HUES6 (cell line): ENCODE measurements at regions not wholly inside any gene's neighbourhood (a gene's known extent, or its start where the extent isn't known, plus 50 kb on each side); places are given as distances from the start of the nearest gene placed in this dataset.

ENCODE experiments used
- H3K27ac ChIP-seq: 2 replicates; pipeline ENCODE4 v1.7.0; 2013; ENCODE audit warnings: low read depth, mild to moderate bottlenecking, low read length, inconsistent platforms
- H3K27me3 ChIP-seq: 2 replicates; pipeline ENCODE4 v1.6.1; 2013; ENCODE audit warnings: low read length; ENCODE audit not compliant: control insufficient read depth, insufficient read depth
- H3K36me3 ChIP-seq: 2 replicates; pipeline ENCODE4 v1.6.1; 2013; ENCODE audit warnings: low read length; ENCODE audit not compliant: control insufficient read depth, insufficient read depth
- H3K4me1 ChIP-seq: 2 replicates; pipeline ENCODE4 v1.6.1; 2013; ENCODE audit warnings: low read length; ENCODE audit not compliant: control insufficient read depth, insufficient read depth
- H3K4me3 ChIP-seq: 2 replicates; pipeline ENCODE4 v1.5.1; 2013; ENCODE audit warnings: low read depth, low read length
- H3K9ac ChIP-seq: one replicate; pipeline ENCODE4 v1.6.1; 2013; ENCODE audit warnings: mild to moderate bottlenecking, low read length
- H3K9me3 ChIP-seq: 2 replicates; pipeline ENCODE4 v1.6.1; 2013; ENCODE audit warnings: low read depth, low read length; ENCODE audit not compliant: control insufficient read depth, insufficient read depth

GRCh38 chr13:83731113-83731512 lies 151.2 kb downstream of the SLITRK1 start:
- Histone ChIP-seq H3K9me3 (no peaks in the 10 kb centered on the region), H3K9ac (no peak overlapping the region), H3K4me1 (no peaks in the 10 kb centered on the region), H3K36me3 (no peaks in the 10 kb centered on the region), H3K4me3 (no peak overlapping the region), H3K27me3 (no peaks in the 10 kb centered on the region), H3K27ac (no peak overlapping the region)

- H3K36me3 ChIP-seq: no peaks in the 10 kb centered on the region
- no peak overlapping the region for H3K27ac ChIP-seq
- H3K4me3 ChIP-seq: no peak overlapping the region
- H3K4me1 ChIP-seq: 0 out of 2 replicates have a peak, but pooled peaks cover 3% of the 10 kb centered on the region
- H3K27me3 ChIP-seq: no peaks in the 10 kb centered on the region
- H3K9ac ChIP-seq: no peak overlapping the region
- H3K9me3 ChIP-seq: no peaks in the 10 kb centered on the region
Observed at GRCh38 chr13:83730674-83731073, 151.6 kb downstream of the SLITRK1 start.

- no peak overlapping the region for H3K9ac ChIP-seq
- no peaks in the 10 kb centered on the region for H3K27me3 ChIP-seq
- H3K36me3 ChIP-seq: no peaks in the 10 kb centered on the region
- no peak overlapping the region for H3K4me3 ChIP-seq
- no peaks in the 10 kb centered on the region for H3K9me3 ChIP-seq
- H3K27ac ChIP-seq: no peak overlapping the region
- peaks cover 15% of the 10 kb centered on the region; the same call in 1 of the 2 replicates for H3K4me1 ChIP-seq
Observed at GRCh38 chr13:83722443-83722842, 159.8 kb downstream of the SLITRK1 start.

GRCh38 chr13:83716121-83716520 lies 166.2 kb downstream of the SLITRK1 start:
- peaks cover 8% of the 10 kb centered on the region; the same call in 1 of the 2 replicates for H3K4me1 ChIP-seq
- H3K4me3 ChIP-seq: no peak overlapping the region
- no peaks in the 10 kb centered on the region for H3K27me3 ChIP-seq
- H3K9me3 ChIP-seq: no peaks in the 10 kb centered on the region
- no peak overlapping the region for H3K27ac ChIP-seq
- no peak overlapping the region for H3K9ac ChIP-seq
- H3K36me3 ChIP-seq: no peaks in the 10 kb centered on the region

- Histone ChIP-seq H3K4me3 (no peak overlapping the region), H3K9me3 (no peaks in the 10 kb centered on the region), H3K27ac (no peak overlapping the region)
Observed at GRCh38 chr13:83714236-83714635, 168.0 kb downstream of the SLITRK1 start.

GRCh38 chr13:83710133-83710515 lies 172.2 kb downstream of the SLITRK1 start:
- Histone ChIP-seq H3K9ac (no peak overlapping the region), H3K27ac (no peak overlapping the region)

More at GRCh38 chr13:83714236-83714635, 168.0 kb downstream of the SLITRK1 start:
- H3K9ac ChIP-seq: no peak overlapping the region
- H3K4me1 ChIP-seq: peaks cover 8% of the 10 kb centered on the region; the same call in 1 of the 2 replicates
- H3K36me3 ChIP-seq: no peaks in the 10 kb centered on the region
- no peaks in the 10 kb centered on the region for H3K27me3 ChIP-seq

GRCh38 chr13:83709426-83710132 lies 172.7 kb downstream of the SLITRK1 start:
- H3K27me3 ChIP-seq: no peaks in the 10 kb centered on the region
- H3K4me1 ChIP-seq: peaks cover 8% of the 10 kb centered on the region; the same call in 1 of the 2 replicates
- H3K9me3 ChIP-seq: no peaks in the 10 kb centered on the region
- no peak overlapping the region for H3K4me3 ChIP-seq
- H3K36me3 ChIP-seq: no peaks in the 10 kb centered on the region
- no peak overlapping the region for H3K27ac ChIP-seq
- H3K9ac ChIP-seq: no peak overlapping the region

More at GRCh38 chr13:83710133-83710515, 172.2 kb downstream of the SLITRK1 start:
- H3K4me3 ChIP-seq: no peak overlapping the region
- H3K9me3 ChIP-seq: no peaks in the 10 kb centered on the region
- H3K36me3 ChIP-seq: no peaks in the 10 kb centered on the region
- no peaks in the 10 kb centered on the region for H3K27me3 ChIP-seq
- H3K4me1 ChIP-seq: peaks cover 8% of the 10 kb centered on the region; the same call in 1 of the 2 replicates

- Histone ChIP-seq H3K27me3 (no peaks in the 10 kb centered on the region), H3K9ac (no peak overlapping the region), H3K36me3 (no peaks in the 10 kb centered on the region), H3K4me1 (no peaks in the 10 kb centered on the region), H3K27ac (no peak overlapping the region), H3K9me3 (no peaks in the 10 kb centered on the region), H3K4me3 (no peak overlapping the region)
Observed at GRCh38 chr13:83702021-83702420, 180.3 kb downstream of the SLITRK1 start.

- Histone ChIP-seq H3K4me3 (no peak overlapping the region), H3K4me1 (no peaks in the 10 kb centered on the region; the same call in 1 of the 2 replicates), H3K27me3 (no peaks in the 10 kb centered on the region), H3K36me3 (no peaks in the 10 kb centered on the region), H3K9me3 (no peaks in the 10 kb centered on the region), H3K9ac (no peak overlapping the region), H3K27ac (no peak overlapping the region)
Observed at GRCh38 chr13:83692800-83693199, 189.5 kb downstream of the SLITRK1 start.

GRCh38 chr13:83691966-83692365 lies 190.3 kb downstream of the SLITRK1 start:
- Histone ChIP-seq H3K4me3 (no peak overlapping the region), H3K36me3 (no peaks in the 10 kb centered on the region), H3K27me3 (no peaks in the 10 kb centered on the region), H3K27ac (no peak overlapping the region), H3K9me3 (no peaks in the 10 kb centered on the region), H3K9ac (no peak overlapping the region), H3K4me1 (no peaks in the 10 kb centered on the region; the same call in 1 of the 2 replicates)

- Histone ChIP-seq H3K9me3 (no peaks in the 10 kb centered on the region), H3K27me3 (no peaks in the 10 kb centered on the region), H3K27ac (no peak overlapping the region), H3K36me3 (no peaks in the 10 kb centered on the region), H3K9ac (no peak overlapping the region), H3K4me3 (no peak overlapping the region), H3K4me1 (no peaks in the 10 kb centered on the region)
Observed at GRCh38 chr13:83681547-83681946, 200.7 kb downstream of the SLITRK1 start.
